ENCODE measurements at regions not wholly inside any gene's neighbourhood (a gene's known extent, or its start where the extent isn't known, plus 50 kb on each side); places are given as distances from the start of the nearest gene placed in this dataset.
"Not testable (repeated sequence)": the region's sequence is repeated elsewhere in the genome, so short reads cannot be mapped to it uniquely, and the experiment has no call there.

DNA sequence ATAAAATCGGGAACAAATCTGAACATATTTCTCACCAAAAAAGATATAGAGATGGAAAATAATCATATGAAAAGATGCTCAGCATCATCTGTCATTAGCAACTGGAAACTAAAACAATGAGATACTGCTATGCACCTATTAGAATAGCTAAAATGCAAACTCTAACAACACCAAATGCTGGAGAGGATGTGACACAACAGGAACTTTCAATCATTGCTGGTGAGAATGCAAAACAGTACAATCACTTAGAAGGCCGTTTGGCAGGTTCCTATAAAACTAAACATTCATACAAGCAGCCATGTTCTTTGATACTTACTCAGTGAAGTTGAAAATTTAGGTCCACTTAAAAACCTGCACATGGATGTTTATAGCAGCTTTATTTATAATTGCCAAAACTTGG, 67.0 kb downstream of the FAM50B start:
- H3K36me3 ChIP-seq (ENCODE audit: control insufficient read depth, insufficient read depth, low read length), result no peaks in the 10 kb centered on the region
- peaks cover 28% of the 10 kb centered on the region for H3K4me1 ChIP-seq (ENCODE audit: control insufficient read depth, insufficient read depth, low read length)
- H3K27me3 ChIP-seq (ENCODE audit: control insufficient read depth, insufficient read depth, low read length), result no peaks in the 10 kb centered on the region
- no peak overlapping the region for H3K27ac ChIP-seq (ENCODE audit: low read length)
- ChIA-PET POLR2A (no interaction called here), CTCF (no interaction called here)
- intact Hi-C loops (cut with micrococcal nuclease; ENCODE audit: unreplicated experiment) (no loop called here), in situ Hi-C loops (cut with HindIII; ENCODE audit: low pct_unique_long_range_greater_than_20kb, low sequenced_read_pairs) (no loop called here)
- peaks cover 4% of the 10 kb centered on the region; the same call in 1 of the 2 replicates for H3K9me3 ChIP-seq (ENCODE audit: control insufficient read depth, insufficient read depth, low read depth, low read length)
- no peak overlapping the region for H3K4me3 ChIP-seq (ENCODE audit: low read depth in 2 of 2, low read length in 2 of 2)
- ATAC-seq (no peak), DNase-seq (ENCODE audit: low read depth, low spot score) (no peak)
- TF ChIP-seq, protein P1, sequence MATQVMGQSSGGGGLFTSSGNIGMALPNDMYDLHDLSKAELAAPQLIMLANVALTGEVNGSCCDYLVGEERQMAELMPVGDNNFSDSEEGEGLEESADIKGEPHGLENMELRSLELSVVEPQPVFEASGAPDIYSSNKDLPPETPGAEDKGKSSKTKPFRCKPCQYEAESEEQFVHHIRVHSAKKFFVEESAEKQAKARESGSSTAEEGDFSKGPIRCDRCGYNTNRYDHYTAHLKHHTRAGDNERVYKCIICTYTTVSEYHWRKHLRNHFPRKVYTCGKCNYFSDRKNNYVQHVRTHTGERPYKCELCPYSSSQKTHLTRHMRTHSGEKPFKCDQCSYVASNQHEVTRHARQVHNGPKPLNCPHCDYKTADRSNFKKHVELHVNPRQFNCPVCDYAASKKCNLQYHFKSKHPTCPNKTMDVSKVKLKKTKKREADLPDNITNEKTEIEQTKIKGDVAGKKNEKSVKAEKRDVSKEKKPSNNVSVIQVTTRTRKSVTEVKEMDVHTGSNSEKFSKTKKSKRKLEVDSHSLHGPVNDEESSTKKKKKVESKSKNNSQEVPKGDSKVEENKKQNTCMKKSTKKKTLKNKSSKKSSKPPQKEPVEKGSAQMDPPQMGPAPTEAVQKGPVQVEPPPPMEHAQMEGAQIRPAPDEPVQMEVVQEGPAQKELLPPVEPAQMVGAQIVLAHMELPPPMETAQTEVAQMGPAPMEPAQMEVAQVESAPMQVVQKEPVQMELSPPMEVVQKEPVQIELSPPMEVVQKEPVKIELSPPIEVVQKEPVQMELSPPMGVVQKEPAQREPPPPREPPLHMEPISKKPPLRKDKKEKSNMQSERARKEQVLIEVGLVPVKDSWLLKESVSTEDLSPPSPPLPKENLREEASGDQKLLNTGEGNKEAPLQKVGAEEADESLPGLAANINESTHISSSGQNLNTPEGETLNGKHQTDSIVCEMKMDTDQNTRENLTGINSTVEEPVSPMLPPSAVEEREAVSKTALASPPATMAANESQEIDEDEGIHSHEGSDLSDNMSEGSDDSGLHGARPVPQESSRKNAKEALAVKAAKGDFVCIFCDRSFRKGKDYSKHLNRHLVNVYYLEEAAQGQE (IDR thresholded peaks at IDR 0.05; ENCODE audit: insufficient read depth in 1 of 2, low read depth in 2 of 2, low read length in 1 of 2), result no peak
- TF ChIP-seq, protein P2, sequence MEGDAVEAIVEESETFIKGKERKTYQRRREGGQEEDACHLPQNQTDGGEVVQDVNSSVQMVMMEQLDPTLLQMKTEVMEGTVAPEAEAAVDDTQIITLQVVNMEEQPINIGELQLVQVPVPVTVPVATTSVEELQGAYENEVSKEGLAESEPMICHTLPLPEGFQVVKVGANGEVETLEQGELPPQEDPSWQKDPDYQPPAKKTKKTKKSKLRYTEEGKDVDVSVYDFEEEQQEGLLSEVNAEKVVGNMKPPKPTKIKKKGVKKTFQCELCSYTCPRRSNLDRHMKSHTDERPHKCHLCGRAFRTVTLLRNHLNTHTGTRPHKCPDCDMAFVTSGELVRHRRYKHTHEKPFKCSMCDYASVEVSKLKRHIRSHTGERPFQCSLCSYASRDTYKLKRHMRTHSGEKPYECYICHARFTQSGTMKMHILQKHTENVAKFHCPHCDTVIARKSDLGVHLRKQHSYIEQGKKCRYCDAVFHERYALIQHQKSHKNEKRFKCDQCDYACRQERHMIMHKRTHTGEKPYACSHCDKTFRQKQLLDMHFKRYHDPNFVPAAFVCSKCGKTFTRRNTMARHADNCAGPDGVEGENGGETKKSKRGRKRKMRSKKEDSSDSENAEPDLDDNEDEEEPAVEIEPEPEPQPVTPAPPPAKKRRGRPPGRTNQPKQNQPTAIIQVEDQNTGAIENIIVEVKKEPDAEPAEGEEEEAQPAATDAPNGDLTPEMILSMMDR (IDR thresholded peaks at IDR 0.05), result no peak
- no TSS peak for BruUV-seq (replicated peaks)

DNA sequence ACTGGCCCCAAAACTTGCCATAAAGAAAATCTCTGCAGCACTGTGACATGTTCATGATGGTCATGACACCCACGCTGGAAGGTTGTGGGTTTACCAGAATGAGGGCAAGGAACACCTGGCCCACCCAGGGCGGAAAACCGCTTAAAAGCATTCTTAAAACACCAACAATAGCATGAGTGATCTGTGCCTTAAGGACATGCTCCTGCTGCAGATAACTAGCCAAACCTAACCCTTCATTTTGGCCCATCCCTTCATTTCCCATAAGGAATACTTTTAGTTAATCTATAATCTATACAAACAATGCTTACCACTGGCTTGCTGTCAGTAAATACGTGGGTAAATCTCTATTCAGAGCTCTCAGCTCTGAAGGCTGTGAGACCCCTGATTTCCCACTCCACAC, 67.6 kb downstream of the FAM50B start:
- intact Hi-C loops (cut with micrococcal nuclease; ENCODE audit: unreplicated experiment); ATAC-seq; H3K9me3 ChIP-seq (ENCODE audit: control insufficient read depth, insufficient read depth, low read depth, low read length); H3K36me3 ChIP-seq (ENCODE audit: control insufficient read depth, insufficient read depth, low read length); H3K4me3 ChIP-seq (ENCODE audit: low read depth in 2 of 2, low read length in 2 of 2); DNase-seq (ENCODE audit: low read depth, low spot score); POLR2A ChIA-PET; H3K27me3 ChIP-seq (ENCODE audit: control insufficient read depth, insufficient read depth, low read length); CTCF ChIA-PET; H3K27ac ChIP-seq (ENCODE audit: low read length); BruUV-seq (replicated peaks); in situ Hi-C loops (cut with HindIII; ENCODE audit: low pct_unique_long_range_greater_than_20kb, low sequenced_read_pairs): not testable (repeated sequence)
- peaks cover 22% of the 10 kb centered on the region for H3K4me1 ChIP-seq (ENCODE audit: control insufficient read depth, insufficient read depth, low read length)

DNA sequence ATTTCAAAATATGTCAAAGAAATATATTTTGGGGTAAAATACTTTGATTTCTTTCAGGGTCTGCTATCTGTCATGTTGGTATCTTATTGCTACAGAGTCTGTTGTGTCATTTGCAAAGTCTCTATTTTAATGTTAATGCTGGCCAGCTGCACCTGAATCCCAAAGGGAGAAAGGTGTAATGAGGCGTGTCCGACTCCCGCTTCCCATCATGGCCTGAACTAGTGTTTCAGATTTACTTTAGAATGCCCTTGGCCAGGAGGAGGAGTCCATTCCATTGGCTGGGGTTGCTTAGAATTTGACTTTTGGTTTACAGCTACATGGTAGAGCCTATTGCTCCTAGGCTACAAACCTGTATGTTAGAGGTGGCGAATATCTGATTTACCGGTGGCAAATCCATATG, 69.3 kb downstream of the FAM50B start:
- H3K36me3 ChIP-seq (ENCODE audit: control insufficient read depth, insufficient read depth, low read length), result no peaks in the 10 kb centered on the region
- TF ChIP-seq TCF7L2 (IDR thresholded peaks at IDR 0.05; ENCODE audit: low read depth, low read length) (no peak), POLR2AphosphoS5 (IDR thresholded peaks at IDR 0.05; ENCODE audit: low read depth, low read length) (no peak)
- TF ChIP-seq, protein P1 (IDR thresholded peaks at IDR 0.05; ENCODE audit: insufficient read depth in 1 of 2, low read depth in 2 of 2, low read length in 1 of 2), result no peak
- TF ChIP-seq, protein P2 (IDR thresholded peaks at IDR 0.05), result no peak
- in situ Hi-C loops (cut with HindIII; ENCODE audit: low pct_unique_long_range_greater_than_20kb, low sequenced_read_pairs), result no loop called here
- no peak overlapping the region for H3K27ac ChIP-seq (ENCODE audit: low read length)
- peaks cover 4% of the 10 kb centered on the region; the same call in 1 of the 2 replicates for H3K9me3 ChIP-seq (ENCODE audit: control insufficient read depth, insufficient read depth, low read depth, low read length)
- no peaks in the 10 kb centered on the region for H3K27me3 ChIP-seq (ENCODE audit: control insufficient read depth, insufficient read depth, low read length)
- H3K4me1 ChIP-seq (ENCODE audit: control insufficient read depth, insufficient read depth, low read length), result peaks cover 7% of the 10 kb centered on the region
- BruUV-seq (replicated peaks), result no TSS peak
- no peak overlapping the region for H3K4me3 ChIP-seq (ENCODE audit: low read depth in 2 of 2, low read length in 2 of 2)
- CTCF ChIA-PET, result no interaction called here
- POLR2A ChIA-PET, result no interaction called here
- intact Hi-C loops (cut with micrococcal nuclease; ENCODE audit: unreplicated experiment), result no loop called here
- DNase-seq (ENCODE audit: low read depth, low spot score) (no peak), ATAC-seq (no peak)

Data from Panc1 (cell line).